Liver (tissue), 3 donors: ENCODE measurements at regions not wholly inside any gene's neighbourhood (a gene's known extent, or its start where the extent isn't known, plus 50 kb on each side); places are given as distances from the start of the nearest gene placed in this dataset.

Experiments
- CTCF ChIP-seq: fragments of 150-350 bp; IDR thresholded peaks from 2 replicates; pipeline ENCODE4 v1.5.1; 2017; ENCODE audit warnings: improper control_type of control experiment, low read depth, low read length; ENCODE audit not compliant: missing input control
- GABPA ChIP-seq, 2 donors: IDR thresholded peaks in 1 of 2; conservative IDR thresholded peaks in 1 of 2; 2 replicates each; pipeline ENCODE4 v1.6.1; 2016; ENCODE audit warnings: antibody characterized with exemption in 2 of 2, mild to moderate bottlenecking in 1 of 2, moderate library complexity in 1 of 2
- YY1 ChIP-seq: IDR thresholded peaks from 2 replicates; pipeline ENCODE4 v1.6.1; 2016; ENCODE audit warnings: antibody characterized with exemption, mild to moderate bottlenecking
- donor health status: healthy.
- donor health status: healthy.

GRCh38 chr17:53428913-53429312 lies 393.8 kb upstream of the KIF2B start:
- no peak for TF ChIP-seq CTCF
- TF ChIP-seq GABPA (IDR thresholded peaks at IDR 0.05 in 1 of 2, conservative IDR thresholded peaks at IDR 0.05 in 1 of 2), result no peak
- no peak for TF ChIP-seq YY1
